NCI-H345 treated with DMSO at 0.1 percent for 48 hours (cell line): ENCODE measurements at regions not wholly inside any gene's neighbourhood (a gene's known extent, or its start where the extent isn't known, plus 50 kb on each side); places are given as distances from the start of the nearest gene placed in this dataset.

ENCODE experiments used
- DNase-seq: peaks from one replicate; lab custom pipeline; 2025; ENCODE audit not compliant: unreplicated experiment; lab: John Stamatoyannopoulos, UW

DNA sequence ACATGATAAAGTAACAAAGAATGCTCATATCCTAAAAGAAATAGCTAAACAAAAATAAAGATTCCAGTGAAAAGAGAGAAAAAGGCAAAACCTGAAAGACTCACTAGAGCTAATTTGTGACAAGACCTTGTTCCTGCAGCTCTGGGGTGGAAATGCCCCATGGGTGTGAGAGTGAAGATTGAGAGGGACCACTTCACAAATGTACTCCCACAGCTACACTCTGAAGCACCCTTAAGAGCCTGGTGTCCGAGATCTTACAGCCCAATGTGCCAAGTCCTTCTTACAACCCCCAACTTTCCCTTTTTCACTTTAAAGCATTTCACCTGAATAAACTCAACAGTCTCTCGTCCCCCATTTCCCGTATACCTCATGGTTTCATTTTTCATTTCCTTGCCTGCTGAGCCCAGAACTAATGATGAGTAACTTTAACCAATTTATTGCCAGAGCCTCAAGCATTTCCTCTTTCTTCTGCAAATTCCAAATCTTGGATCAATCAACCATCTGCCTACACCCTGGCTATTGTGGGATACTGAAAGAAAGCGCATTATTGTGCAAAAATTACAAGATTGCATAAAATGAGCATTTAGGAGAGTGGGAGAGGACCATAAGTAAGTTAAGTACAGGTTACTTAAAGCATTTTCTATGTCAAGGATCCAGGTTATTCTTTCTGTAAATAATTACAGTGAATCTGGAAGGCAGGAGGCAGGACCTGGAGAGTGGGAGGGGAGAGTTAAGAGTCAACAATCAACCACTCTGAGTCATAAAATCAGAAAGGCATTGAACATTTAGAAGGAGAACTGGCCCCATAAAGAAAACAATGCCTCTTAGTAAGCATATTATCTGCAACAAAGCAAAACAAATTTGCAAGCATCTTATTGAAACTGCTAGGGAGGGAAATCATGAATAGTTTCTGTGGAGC lies 804.4 kb upstream of the CELF4 start:
- DNase-seq: no peak

DNA sequence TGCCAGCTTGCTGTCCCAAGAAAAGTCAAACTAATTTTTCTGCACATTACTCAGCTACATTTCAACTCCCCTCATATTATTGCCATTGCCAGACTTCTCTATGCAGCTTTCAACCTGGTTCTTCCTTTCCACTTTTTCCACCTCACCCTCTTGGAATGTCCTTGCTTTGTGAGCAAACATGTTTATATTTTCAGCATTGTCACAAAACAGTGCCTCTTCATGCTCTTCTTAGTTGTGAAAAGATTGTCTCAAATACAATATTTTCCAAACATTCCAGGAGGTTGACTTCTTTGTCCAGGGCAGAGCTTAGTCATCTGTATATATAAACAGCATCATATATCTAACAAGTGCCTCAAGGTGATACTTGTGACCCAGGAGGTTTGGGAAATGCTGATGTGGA lies 803.3 kb upstream of the CELF4 start:
- DNase-seq: no peak

GRCh38 chr18:38368246-38368645 lies 802.6 kb upstream of the CELF4 start:
- no peak for DNase-seq

- DNase-seq: no peak
Observed at GRCh38 chr18:38367473-38367872, 801.9 kb upstream of the CELF4 start.

DNA sequence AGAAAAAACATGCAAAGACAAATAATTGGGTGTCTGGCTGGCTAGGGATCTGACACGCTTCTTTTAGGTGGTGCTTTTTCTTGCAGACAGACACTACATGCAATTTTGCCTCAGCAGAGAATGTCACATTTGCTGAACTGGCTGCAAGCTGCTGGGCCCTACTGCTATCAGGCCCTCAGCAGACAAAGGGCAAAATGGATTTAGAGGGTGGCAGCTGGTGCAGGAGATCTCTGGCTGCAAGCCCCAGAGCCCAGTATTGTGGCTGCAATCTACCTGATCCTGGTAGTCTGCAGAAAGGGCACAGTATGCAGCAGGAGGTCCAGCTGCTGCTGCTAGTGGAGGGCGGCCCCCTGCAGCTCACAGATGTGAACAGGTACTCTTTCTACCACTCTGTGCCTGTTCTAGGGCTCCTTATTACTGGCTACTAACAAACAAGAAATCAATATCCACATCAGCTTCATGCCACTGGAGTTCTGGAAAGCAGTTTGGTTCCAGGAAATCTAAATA lies 796.7 kb upstream of the CELF4 start:
- peak; percentile 33 for DNase-seq

- no peak for DNase-seq
Observed at GRCh38 chr18:38358805-38359657, 793.4 kb upstream of the CELF4 start.

DNA sequence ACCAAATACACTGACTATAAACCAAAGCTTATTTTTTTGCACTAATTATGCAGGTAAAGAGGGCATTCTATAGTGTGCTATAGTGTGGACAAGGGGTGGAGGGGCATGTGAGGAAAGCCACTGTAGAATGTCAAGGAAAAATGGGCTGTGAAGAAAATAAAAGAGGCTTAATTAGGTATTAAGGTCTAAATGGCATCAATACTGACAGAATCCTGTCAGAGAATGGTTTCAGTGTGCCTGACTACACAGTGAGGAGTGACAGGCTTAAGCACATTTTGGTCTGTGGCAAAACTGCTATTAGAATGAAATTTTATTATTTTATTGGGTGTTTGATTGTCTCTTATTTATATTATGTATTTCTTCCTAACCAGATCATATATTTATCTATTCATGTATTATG lies 787.6 kb upstream of the CELF4 start:
- DNase-seq: no peak

- DNase-seq: no peak
Observed at GRCh38 chr18:38350141-38350540, 784.5 kb upstream of the CELF4 start.

DNA sequence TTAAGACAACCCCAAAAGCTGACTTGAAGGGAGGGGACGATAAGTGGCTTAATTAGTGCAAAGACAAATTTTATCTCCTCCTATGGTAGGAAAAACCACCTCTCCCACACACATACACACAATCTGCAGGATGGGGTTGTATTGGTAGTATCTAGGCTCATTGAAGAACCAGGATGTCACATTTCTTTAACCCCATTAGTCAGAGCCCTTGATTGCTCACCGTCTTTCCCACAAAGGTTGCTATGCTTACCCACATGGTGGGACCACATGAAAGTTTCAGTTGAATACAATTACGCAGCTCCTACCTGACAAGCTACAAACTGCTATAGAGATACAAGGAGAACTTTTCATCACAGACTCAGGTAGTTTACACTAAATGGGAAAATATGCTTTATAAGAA lies 765.0 kb upstream of the CELF4 start:
- DNase-seq: no peak

DNA sequence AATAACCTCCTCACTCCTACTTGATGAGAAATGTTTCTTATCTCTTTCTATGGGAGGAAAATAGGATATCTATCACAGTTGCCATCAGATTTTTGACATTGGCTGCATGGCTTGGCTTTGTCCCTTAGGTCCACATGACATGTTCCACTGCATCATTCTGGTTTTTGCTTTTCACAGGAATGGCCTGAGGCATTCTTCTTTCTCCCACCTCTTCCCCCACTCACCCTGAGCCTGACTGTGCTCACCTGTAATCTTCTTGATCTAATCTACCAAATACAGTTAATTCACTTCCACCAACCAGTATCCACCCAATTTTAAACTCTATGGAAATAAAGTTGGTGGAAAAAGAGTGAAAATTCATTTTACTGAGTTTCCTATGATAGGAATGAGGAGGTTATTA lies 763.5 kb upstream of the CELF4 start:
- no peak for DNase-seq

DNA sequence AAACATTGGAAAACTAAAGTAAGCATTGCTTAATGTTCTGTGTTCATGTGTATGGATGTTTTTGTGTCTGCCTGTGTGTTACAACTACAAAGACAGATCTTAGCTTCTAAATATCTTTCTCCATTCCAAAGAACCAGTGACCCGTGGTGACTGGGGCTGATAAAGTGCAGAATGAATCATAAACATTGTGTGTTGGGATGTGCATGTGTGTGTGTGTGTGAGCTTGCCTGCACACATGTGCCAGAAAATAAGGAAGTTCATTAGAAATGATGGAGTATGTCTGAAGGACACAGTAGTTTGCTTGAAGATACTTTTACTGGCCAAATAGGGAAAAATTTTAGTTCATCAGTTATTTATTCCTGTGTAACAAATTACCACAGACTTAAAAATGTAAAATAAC lies 756.6 kb upstream of the CELF4 start:
- no peak for DNase-seq

DNA sequence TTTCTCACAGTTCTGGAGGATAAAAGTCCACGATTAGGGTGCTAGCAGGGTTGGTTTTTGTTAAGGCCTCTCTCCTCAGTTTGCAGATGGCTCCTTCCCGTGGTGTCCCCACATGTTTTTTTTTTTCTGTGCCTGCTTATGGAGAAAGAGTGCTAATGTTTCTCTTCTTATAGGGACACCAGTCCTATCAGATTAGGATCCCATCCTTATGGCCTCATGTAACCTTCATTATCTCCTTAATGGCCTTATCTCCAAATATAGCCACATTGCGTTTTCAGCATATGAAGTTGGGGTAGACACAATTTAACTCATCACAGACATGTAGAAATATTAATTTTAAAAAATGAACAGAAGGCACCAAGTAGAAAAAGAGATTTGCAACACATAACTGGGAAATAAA lies 755.7 kb upstream of the CELF4 start:
- DNase-seq: no peak

DNA sequence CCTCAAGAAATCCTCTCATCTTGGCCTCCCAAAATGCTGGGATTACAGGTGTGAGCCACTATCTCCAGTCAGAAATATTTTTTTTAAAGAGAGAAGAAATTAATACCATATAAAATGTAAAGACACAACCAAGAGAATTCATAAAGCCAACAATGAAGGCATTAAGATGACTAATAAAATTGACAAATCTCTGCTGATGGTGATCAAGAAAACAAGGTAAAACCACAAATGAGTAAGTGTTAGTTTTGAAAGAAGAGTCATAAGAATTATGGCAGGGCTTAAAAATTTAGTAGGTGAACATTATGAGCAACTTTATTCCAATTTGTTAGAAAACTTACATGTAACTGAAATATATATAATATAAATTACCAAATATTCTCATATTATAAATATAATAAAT lies 752.8 kb upstream of the CELF4 start:
- no peak for DNase-seq

DNA sequence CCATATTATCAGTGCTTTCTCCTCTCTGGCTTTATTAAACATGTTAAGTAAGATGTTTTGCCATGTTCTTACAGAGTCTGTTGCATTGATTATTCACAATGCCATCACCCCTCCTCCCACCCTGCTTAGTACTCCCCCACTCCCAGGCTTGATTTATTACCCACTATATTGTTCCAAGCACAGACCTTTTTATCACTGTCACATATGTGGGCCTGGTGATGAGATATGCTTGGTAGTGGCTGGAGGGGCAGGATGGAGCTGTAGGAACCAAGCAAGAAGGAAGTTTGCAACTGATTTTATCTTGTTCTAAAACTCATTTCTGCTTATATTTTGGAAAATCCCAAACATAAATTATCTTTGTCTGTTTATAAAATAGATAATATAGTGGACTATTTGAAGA lies 748.2 kb upstream of the CELF4 start:
- no peak for DNase-seq

DNA sequence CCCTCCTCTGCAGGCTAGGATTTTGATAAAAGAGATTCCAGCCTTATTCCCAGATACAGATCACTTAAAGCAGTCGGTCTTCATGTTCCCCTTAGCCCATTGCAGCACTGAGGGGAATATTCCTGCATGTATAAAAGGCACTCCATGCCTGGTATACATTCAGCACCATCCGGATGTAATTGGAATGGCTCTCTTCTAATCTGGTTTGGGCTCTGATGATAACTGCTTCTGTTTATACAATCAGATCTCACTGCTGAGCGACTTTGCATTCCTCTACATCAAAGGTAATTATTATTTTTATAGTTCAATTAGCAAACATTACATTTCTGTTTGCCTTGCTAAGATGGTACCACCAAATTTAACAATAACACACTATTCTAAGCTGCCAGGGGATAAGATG lies 746.9 kb upstream of the CELF4 start:
- DNase-seq: no peak

DNA sequence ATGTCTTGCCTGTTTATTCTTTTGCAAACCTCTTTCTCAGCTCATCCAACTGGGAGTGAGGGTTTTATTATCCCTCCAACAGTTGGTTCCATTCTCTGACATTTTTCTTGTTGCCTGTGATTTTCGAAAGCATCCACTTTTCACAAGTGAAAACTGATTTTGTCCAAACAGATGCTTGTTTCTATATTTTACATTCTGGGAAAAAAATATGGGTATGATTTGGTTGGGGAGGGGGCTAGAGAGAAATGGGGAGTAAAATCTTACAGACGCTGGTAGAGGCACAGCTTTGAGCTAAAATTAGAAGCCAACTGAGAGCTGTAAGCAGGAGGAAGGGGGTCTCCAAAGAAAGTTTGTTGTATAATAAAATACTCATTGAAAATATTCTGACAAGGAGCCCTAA lies 745.3 kb upstream of the CELF4 start:
- no peak for DNase-seq

GRCh38 chr18:38307914-38308313 lies 742.3 kb upstream of the CELF4 start:
- DNase-seq: no peak

DNA sequence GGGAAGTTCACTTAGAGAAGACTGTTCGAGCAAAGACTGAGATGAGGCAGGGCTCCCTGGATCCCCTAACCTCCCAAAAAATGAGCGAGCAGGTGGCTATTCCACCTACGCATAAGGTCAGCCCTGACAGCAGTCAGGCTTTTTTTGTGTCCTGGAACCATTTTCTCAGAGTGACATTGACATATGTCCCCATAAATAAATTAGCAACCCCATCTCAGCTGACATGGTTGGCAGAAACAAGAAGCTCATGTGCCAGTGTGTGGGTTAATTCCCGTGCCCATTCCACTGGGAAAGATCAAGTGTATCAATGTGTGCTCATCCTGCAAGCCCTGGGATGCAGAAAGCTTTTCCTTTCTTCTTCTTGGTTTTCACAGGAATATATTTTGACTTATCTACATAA lies 740.4 kb upstream of the CELF4 start:
- no peak for DNase-seq

DNA sequence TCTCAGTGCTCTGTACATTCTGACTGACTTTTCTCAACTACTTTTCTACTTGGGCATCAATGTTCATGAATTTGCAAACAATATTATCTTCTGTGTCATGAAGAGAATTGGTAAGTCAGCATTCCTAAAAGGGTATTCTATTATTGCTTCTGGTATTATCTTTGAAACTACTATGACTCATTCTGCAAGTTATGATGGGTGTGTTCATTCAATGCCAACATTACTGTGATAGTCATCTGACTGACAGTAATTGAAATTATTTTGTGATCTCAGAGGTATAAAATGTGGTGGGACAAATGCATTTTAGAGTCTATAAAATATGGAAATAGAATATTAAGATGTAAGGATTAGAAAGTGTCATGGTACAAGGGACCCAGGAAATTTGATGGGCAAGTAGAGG lies 736.0 kb upstream of the CELF4 start:
- no peak for DNase-seq

DNA sequence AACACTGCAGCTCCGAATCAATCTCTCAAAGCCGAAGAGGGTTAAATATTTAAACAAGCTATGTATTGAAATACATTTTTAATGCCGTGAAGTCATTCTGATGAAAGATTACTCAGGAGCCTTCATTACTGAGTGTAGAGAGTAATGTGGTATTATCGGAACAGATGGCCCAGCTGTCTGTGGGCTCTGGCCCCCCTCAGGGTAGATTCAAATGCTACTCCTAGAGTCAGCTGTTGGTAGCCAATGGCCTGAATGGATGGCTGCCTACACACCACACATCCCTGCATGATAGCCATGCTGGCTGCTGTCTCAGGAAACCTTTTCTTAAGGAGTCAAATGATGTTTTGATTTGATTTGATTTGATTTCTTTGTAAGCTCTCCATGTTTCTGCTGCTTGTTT lies 732.3 kb upstream of the CELF4 start:
- no peak for DNase-seq

DNA sequence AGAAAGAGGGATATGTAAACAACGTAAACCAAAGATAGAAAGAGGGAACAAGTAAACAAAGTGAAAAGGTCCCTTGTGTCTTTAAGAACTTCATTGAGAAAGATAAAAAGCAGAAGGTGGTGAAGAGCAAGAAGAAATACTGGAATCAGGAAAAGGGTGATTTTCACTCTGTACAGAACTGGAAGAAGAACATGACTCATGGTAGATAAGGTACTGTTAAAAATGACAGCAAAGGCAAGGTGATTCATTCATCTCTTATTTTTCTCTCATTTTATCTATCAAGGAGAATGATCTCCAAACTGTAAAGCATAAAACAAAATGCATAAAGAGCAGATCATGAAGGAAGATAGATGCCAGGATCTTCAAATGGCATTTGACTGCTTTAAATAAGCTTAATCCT lies 724.6 kb upstream of the CELF4 start:
- DNase-seq: no peak

GRCh38 chr18:38284972-38285371 lies 719.4 kb upstream of the CELF4 start:
- DNase-seq: no peak
